Lung (tissue), 11 donors: ENCODE measurements at regions not wholly inside any gene's neighbourhood (a gene's known extent, or its start where the extent isn't known, plus 50 kb on each side); places are given as distances from the start of the nearest gene placed in this dataset.
A peak's percentile ranks its signal among the peaks of the same experiment; 100 is the strongest.

Experiments used
- ATAC-seq: fragments of 200-7000 bp; cut with Tn5 transposase; one replicate; pipeline ENCODE4 v1.9.1; 2020; ENCODE audit warnings: moderate number of reproducible peaks; ENCODE audit not compliant: insufficient read depth, low FRiP score
- DNase-seq, 3 donors: peaks; one replicate each; pipeline ENCODE4 v3.0.0-alpha.2; 2013 to 2017
- H3K27ac ChIP-seq, 2 donors: one replicate each; pipeline ENCODE4 v1.5.1; 2013; ENCODE audit warnings: mild to moderate bottlenecking in 2 of 2, moderate library complexity in 2 of 2, control low read depth in 1 of 2, inconsistent platforms in 1 of 2, low read depth in 1 of 2, low read length in 1 of 2
- H3K27me3 ChIP-seq, 3 donors: one replicate each; pipeline ENCODE4 v1.5.1; 2013; ENCODE audit warnings: low read length in 2 of 3; ENCODE audit not compliant: control insufficient read depth in 3 of 3, insufficient read depth in 3 of 3
- H3K36me3 ChIP-seq, 4 donors: one replicate each; pipeline ENCODE4 v1.5.1; 2013; ENCODE audit warnings: low read length in 4 of 4, mild to moderate bottlenecking in 1 of 4, moderate library complexity in 1 of 4; ENCODE audit not compliant: control insufficient read depth in 4 of 4, insufficient read depth in 4 of 4
- H3K4me1 ChIP-seq, 5 donors: one replicate each; pipeline ENCODE4 v1.5.1; 2013; ENCODE audit warnings: low read length in 5 of 5, mild to moderate bottlenecking in 2 of 5, moderate library complexity in 1 of 5; ENCODE audit not compliant: control insufficient read depth in 5 of 5, insufficient read depth in 5 of 5
- H3K4me3 ChIP-seq: one replicate; pipeline ENCODE4 v1.5.1; 2013; ENCODE audit warnings: mild to moderate bottlenecking, control low read depth, moderate library complexity
- H3K9ac ChIP-seq, 2 donors: one replicate each; pipeline ENCODE4 v1.5.1; 2013; ENCODE audit warnings: low read length in 2 of 2, control low read depth in 1 of 2; ENCODE audit not compliant: insufficient read depth in 1 of 2
- H3K9me3 ChIP-seq, 4 donors: one replicate each; pipeline ENCODE4 v1.5.1; 2013; ENCODE audit warnings: low read length in 3 of 4, mild to moderate bottlenecking in 1 of 4, moderate library complexity in 1 of 4; ENCODE audit not compliant: control insufficient read depth in 4 of 4, insufficient read depth in 3 of 4
- CTCF ChIP-seq: IDR thresholded peaks from 2 replicates; pipeline ENCODE4 v1.5.1; 2012; ENCODE audit warnings: mild to moderate bottlenecking; ENCODE audit errors: control extremely low read depth, extremely low read depth
- WGBS, 2 donors: extraction: QIAGEN DNeasy Blood & Tissue Kit; methylation state at CpG; one replicate each; pipeline ENCODE4 v1.1.7; 2013; 5-methylcytosine and 5-hydroxymethylcytosine counted together
- donor health status: control.
- donor health status: control.
- donor health status: Bipolar disorder and iron deficiency.
- donor health status: healthy.
- donor health status: DM: yes; HTN: yes; CAD: no.

- Histone ChIP-seq H3K27ac (no peak overlapping the region), H3K9ac (no peak overlapping the region), H3K9me3 (no peaks in the 10 kb centered on the region), H3K27me3 (no peaks in the 10 kb centered on the region), H3K36me3 (no peaks in the 10 kb centered on the region), H3K4me1 (peaks cover 0 to 4% (median 0%) of the 10 kb centered on the region in 5 donors), H3K4me3 (no peak overlapping the region)
- ATAC-seq (no peak), DNase-seq (no peak)
- 80 to 82% methylated on average over 5 of the region's 5 CpGs for WGBS, 2 donors
- TF ChIP-seq CTCF = no peak
Measured at GRCh38 chr13:97161582-97162231, 60.4 kb upstream of the MBNL2 start.

GRCh38 chr13:97165502-97166425, 56.4 kb upstream of the MBNL2 start:
- WGBS, 2 donors = 83 to 93% methylated on average over 2 of the region's 2 CpGs
- H3K27me3 ChIP-seq = no peaks in the 10 kb centered on the region
- TF ChIP-seq CTCF = no peak
- no peak overlapping the region for H3K4me3 ChIP-seq
- H3K36me3 ChIP-seq = no peaks in the 10 kb centered on the region
- no peak overlapping the region for H3K9ac ChIP-seq
- H3K4me1 ChIP-seq = peaks cover 0 to 4% (median 0%) of the 10 kb centered on the region in 5 donors
- H3K27ac ChIP-seq = no peak overlapping the region
- ATAC-seq (no peak), DNase-seq (peak in 1 of 3 donors; percentile 36)
- no peaks in the 10 kb centered on the region for H3K9me3 ChIP-seq

GRCh38 chr13:97171136-97171535, 51.0 kb upstream of the MBNL2 start:
- H3K36me3 ChIP-seq = no peaks in the 10 kb centered on the region
- ATAC-seq (no peak), DNase-seq (peak in 2 of 3 donors; percentile 51 to 52)
- WGBS, 2 donors = 87 to 88% methylated on average over 2 of the region's 2 CpGs
- H3K4me1 ChIP-seq = peaks cover 0 to 8% (median 3%) of the 10 kb centered on the region in 5 donors
- TF ChIP-seq CTCF = no peak
- no peak overlapping the region for H3K9ac ChIP-seq
- no peaks in the 10 kb centered on the region for H3K9me3 ChIP-seq
- H3K27ac ChIP-seq = no peak overlapping the region
- no peaks in the 10 kb centered on the region for H3K27me3 ChIP-seq
- no peak overlapping the region for H3K4me3 ChIP-seq
